Mesenchymal stem cell (in vitro differentiated cells and primary cell): ENCODE measurements at regions not wholly inside any gene's neighbourhood (a gene's known extent, or its start where the extent isn't known, plus 50 kb on each side); places are given as distances from the start of the nearest gene placed in this dataset.

Experiments
- DNase-seq: peaks from one replicate; pipeline ENCODE4 v3.0.0-alpha.2; 2013
- H2AFZ ChIP-seq: one replicate; pipeline ENCODE4 v1.6.1; 2013; ENCODE audit warnings: low read depth, mild to moderate bottlenecking, control low read depth, inconsistent platforms, low read length, moderate library complexity
- H2AK5ac ChIP-seq: 2 replicates; pipeline ENCODE4 v1.6.1; 2013; ENCODE audit warnings: low read length, moderate library complexity, mild to moderate bottlenecking, inconsistent platforms; ENCODE audit not compliant: severe bottlenecking
- H2BK120ac ChIP-seq: one replicate; pipeline ENCODE4 v1.6.1; 2013; ENCODE audit warnings: low read depth, mild to moderate bottlenecking, inconsistent platforms, low read length, moderate library complexity
- H2BK12ac ChIP-seq, 2 experiments: one replicate each; pipeline ENCODE4 v1.6.1; 2013; ENCODE audit warnings: inconsistent platforms in 2 of 2, low read length in 2 of 2, mild to moderate bottlenecking in 2 of 2, moderate library complexity in 2 of 2, control low read depth in 1 of 2
- H2BK15ac ChIP-seq: one replicate; pipeline ENCODE4 v1.6.1; 2013; ENCODE audit warnings: mild to moderate bottlenecking, low read depth, inconsistent platforms; ENCODE audit not compliant: poor library complexity, severe bottlenecking
- H2BK5ac ChIP-seq: 2 replicates; pipeline ENCODE4 v1.6.1; 2013; ENCODE audit warnings: low read depth, mild to moderate bottlenecking, low read length, control low read depth, inconsistent platforms; ENCODE audit not compliant: poor library complexity, severe bottlenecking
- H3K14ac ChIP-seq, 2 experiments: one replicate each; pipeline ENCODE4 v1.6.1; 2013; ENCODE audit warnings: inconsistent platforms in 2 of 2, low read length in 2 of 2, control low read depth in 1 of 2, mild to moderate bottlenecking in 1 of 2, moderate library complexity in 1 of 2
- H3K18ac ChIP-seq, 2 experiments: one replicate each; pipeline ENCODE4 v1.6.1; 2013; ENCODE audit warnings: inconsistent platforms in 2 of 2, low read length in 2 of 2, control low read depth in 1 of 2, low read depth in 1 of 2, mild to moderate bottlenecking in 1 of 2
- H3K23ac ChIP-seq, 2 experiments: one replicate each; pipeline ENCODE4 v1.6.1; 2013; ENCODE audit warnings: inconsistent platforms in 2 of 2, low read length in 2 of 2, mild to moderate bottlenecking in 2 of 2, moderate library complexity in 2 of 2, control low read depth in 1 of 2
- H3K27ac ChIP-seq: 2 replicates; pipeline ENCODE4 v1.5.1; 2013; ENCODE audit warnings: mild to moderate bottlenecking, moderate library complexity, low read length, control low read depth, inconsistent platforms; ENCODE audit not compliant: poor library complexity, severe bottlenecking
- H3K27me3 ChIP-seq, 2 experiments: 2 replicates each; pipeline versions ENCODE4 v1.6.1 to v1.7.0; 2013; ENCODE audit warnings: low read length in 2 of 2, mild to moderate bottlenecking in 2 of 2, moderate library complexity in 2 of 2, control low read depth in 1 of 2, inconsistent platforms in 1 of 2; ENCODE audit not compliant: control insufficient read depth in 1 of 2, insufficient read depth in 1 of 2
- H3K36me3 ChIP-seq, 2 experiments: 2 replicates each; pipeline versions ENCODE4 v1.6.1 to v1.7.0; 2013; ENCODE audit warnings: low read length in 2 of 2, control low read depth in 1 of 2, inconsistent platforms in 1 of 2, low read depth in 1 of 2, mild to moderate bottlenecking in 1 of 2; ENCODE audit not compliant: insufficient read depth in 2 of 2, control insufficient read depth in 1 of 2
- H3K4ac ChIP-seq, 2 experiments: one replicate each; pipeline ENCODE4 v1.6.1; 2013; ENCODE audit warnings: inconsistent platforms in 2 of 2, low read length in 2 of 2, mild to moderate bottlenecking in 2 of 2, moderate library complexity in 2 of 2, control low read depth in 1 of 2, low read depth in 1 of 2
- H3K4me1 ChIP-seq: 2 replicates; pipeline ENCODE4 v1.6.1; 2013; ENCODE audit warnings: low read depth, low read length, control low read depth; ENCODE audit not compliant: control insufficient read depth, insufficient read depth
- H3K4me2 ChIP-seq: 2 replicates; pipeline ENCODE4 v1.6.1; 2013; ENCODE audit warnings: low read length, mild to moderate bottlenecking, inconsistent platforms; ENCODE audit not compliant: poor library complexity, severe bottlenecking
- H3K4me3 ChIP-seq, 2 experiments: 2 replicates each; pipeline versions ENCODE4 v1.5.1 to v1.7.0; 2013; ENCODE audit warnings: low read length in 2 of 2, mild to moderate bottlenecking in 2 of 2, control low read depth in 1 of 2, low read depth in 1 of 2; ENCODE audit not compliant: insufficient read depth in 1 of 2
- H3K79me1 ChIP-seq: replicated peaks from 2 replicates; pipeline ENCODE4 v1.6.1; 2013; ENCODE audit warnings: mild to moderate bottlenecking, control low read depth, low read length, inconsistent platforms; ENCODE audit not compliant: poor library complexity, severe bottlenecking
- H3K9ac ChIP-seq: 2 replicates; pipeline ENCODE4 v1.7.0; 2013; ENCODE audit warnings: mild to moderate bottlenecking, low read length, moderate library complexity
- H3K9me3 ChIP-seq: 2 replicates; pipeline ENCODE4 v1.7.0; 2013; ENCODE audit warnings: mild to moderate bottlenecking, low read length; ENCODE audit not compliant: control insufficient read depth
- H4K8ac ChIP-seq: one replicate; pipeline ENCODE4 v1.6.1; 2013; ENCODE audit warnings: inconsistent platforms, mild to moderate bottlenecking, low read length, moderate library complexity
- H4K91ac ChIP-seq: one replicate; pipeline ENCODE4 v1.6.1; 2013; ENCODE audit warnings: mild to moderate bottlenecking, low read length, inconsistent platforms
- WGBS: methylation state at CpG from one replicate; pipeline ENCODE4 v1.1.7; 2013; ENCODE audit warnings: mixed read lengths; 5-methylcytosine and 5-hydroxymethylcytosine counted together

DNA sequence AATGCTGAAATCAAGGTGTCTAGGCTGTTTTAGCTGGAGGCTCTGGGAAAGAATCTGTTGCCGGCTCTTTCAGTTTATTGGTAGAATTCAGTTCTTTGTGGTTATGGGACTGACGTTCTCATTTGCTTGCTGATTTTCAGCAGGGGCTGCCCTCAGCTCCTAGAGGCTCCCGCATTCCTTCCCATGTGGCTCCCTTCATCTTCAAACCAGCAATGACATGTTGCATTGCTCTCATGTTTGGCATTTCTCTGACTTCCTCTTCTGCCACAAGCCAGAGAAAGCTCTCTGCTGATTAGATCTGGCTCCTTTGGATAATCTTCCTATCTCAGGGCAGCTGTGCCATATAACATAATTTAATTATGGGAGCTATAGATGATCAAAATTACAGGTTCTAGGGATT is 360.3 kb downstream of the LRRC70 start:
- peak; percentile 2 for DNase-seq
- 35% methylated on average over 3 of the region's 3 CpGs for WGBS

DNA sequence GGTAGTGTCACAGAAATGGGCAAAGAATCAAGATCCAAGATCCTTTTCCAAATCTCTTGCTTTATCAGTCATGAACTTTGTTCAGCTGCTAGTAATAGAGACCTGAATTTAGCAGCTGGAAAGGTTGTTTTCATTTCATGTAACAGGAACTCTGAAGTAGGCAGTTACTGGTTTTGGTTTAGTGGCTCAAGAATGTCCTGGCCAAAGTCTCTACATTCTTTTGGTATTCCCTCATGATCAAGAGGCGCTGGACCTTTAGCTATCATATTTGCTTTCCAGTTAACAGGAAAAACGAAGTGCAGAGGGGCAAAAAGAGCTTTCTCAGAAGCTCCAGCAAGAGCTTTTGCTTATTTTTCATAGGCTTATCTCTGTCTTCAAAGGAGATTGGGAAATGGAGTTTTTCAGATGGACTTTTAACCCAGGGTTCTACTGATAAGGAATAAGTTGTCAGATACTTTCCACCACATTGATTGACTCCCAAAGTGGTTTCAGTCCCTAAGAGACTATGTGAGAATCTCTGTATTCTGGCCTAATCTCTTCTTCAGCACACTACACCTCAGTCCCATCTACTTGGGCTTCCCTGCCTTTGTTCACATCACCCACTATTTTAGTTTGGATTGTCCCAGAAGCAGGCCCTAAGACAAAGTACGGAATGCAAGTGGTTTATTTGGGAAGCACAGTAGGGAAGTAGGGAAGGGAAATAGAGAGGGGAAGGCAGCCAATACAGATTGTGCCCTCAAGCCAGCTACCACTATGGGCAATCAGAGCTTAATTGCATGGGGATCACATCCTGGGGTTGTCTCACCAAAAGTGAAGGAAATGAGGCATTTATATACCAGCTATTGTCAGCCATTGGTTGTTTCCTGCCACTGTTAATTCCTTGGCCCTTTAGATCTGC is 359.3 kb downstream of the LRRC70 start:
- Histone ChIP-seq H2AFZ (no peak overlapping the region), H3K23ac (no peak overlapping the region), H3K27ac (peak overlapping the region; percentile 87), H3K9me3 (no peaks in the 10 kb centered on the region), H4K8ac (peak overlapping the region; percentile 19), H2BK120ac (no peak overlapping the region), H3K14ac (no peak overlapping the region), H3K27me3 (no peaks in the 10 kb centered on the region), H2AK5ac (peak overlapping the region; percentile 96), H3K4me3 (no peak overlapping the region), H4K91ac (no peak overlapping the region), H3K4me2 (no peak overlapping the region), H3K4ac (no peak overlapping the region), H3K9ac (no peak overlapping the region), H3K18ac (no peak overlapping the region), H2BK12ac (no peak overlapping the region), H2BK15ac (no peak overlapping the region), H3K36me3 (no peaks in the 10 kb centered on the region), H3K79me1 (no peaks in the 10 kb centered on the region), H2BK5ac (peak overlapping the region; percentile 51), H3K4me1 (peaks cover 9% of the 10 kb centered on the region)
- peak; percentile 30 for DNase-seq
- 45% methylated on average over 2 of the region's 3 CpGs for WGBS

More for the DNA sequence above, 360.3 kb downstream of the LRRC70 start:
- Histone ChIP-seq H3K27me3 (no peaks in the 10 kb centered on the region), H3K18ac (no peak overlapping the region), H2BK12ac (no peak overlapping the region), H3K4ac (no peak overlapping the region), H3K79me1 (no peaks in the 10 kb centered on the region), H3K36me3 (no peaks in the 10 kb centered on the region), H2BK120ac (no peak overlapping the region), H4K91ac (no peak overlapping the region), H3K4me1 (peaks cover 9% of the 10 kb centered on the region), H3K9ac (no peak overlapping the region), H3K23ac (no peak overlapping the region), H2AK5ac (no peak overlapping the region), H3K4me3 (no peak overlapping the region), H2BK15ac (no peak overlapping the region), H3K4me2 (no peak overlapping the region), H3K9me3 (no peaks in the 10 kb centered on the region), H2AFZ (no peak overlapping the region), H3K14ac (no peak overlapping the region), H2BK5ac (no peak overlapping the region), H3K27ac (peak overlapping the region; percentile 87), H4K8ac (no peak overlapping the region)

DNA sequence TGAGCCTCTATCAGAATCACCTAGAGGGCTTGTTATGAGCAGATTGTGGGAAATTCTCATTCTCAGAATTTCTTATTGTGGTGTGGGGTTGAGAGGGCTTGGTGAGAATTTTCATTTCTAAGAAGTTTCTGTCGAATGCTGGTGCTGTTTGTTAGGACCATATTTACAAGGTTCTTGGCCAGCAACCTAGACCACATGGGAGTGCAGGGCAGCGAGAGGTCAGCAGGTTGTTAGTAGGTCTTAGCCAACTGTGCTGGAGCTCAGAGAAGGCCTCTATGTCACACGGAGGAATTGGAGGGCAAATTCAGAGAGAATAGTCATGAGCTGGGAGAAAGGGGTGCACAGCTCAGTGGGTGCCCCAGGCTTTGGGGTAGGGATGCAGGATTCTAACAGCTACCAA is 357.0 kb downstream of the LRRC70 start:
- 86% methylated on average over 3 of the region's 3 CpGs for WGBS
- H2AFZ ChIP-seq, result no peak overlapping the region
- peak overlapping the region; percentile 32 for H2AK5ac ChIP-seq
- H3K4me2 ChIP-seq, result no peak overlapping the region
- no peak overlapping the region for H2BK5ac ChIP-seq
- no peak overlapping the region for H3K27ac ChIP-seq
- no peak overlapping the region for H3K4me3 ChIP-seq
- H3K4ac ChIP-seq, result no peak overlapping the region
- H4K8ac ChIP-seq, result no peak overlapping the region
- H4K91ac ChIP-seq, result no peak overlapping the region
- no peak overlapping the region for H3K9ac ChIP-seq
- H3K18ac ChIP-seq, result no peak overlapping the region
- H2BK15ac ChIP-seq, result no peak overlapping the region
- no peak overlapping the region for H2BK120ac ChIP-seq
- no peak overlapping the region for H3K14ac ChIP-seq
- H3K79me1 ChIP-seq, result no peaks in the 10 kb centered on the region
- H3K36me3 ChIP-seq, result no peaks in the 10 kb centered on the region
- no peaks in the 10 kb centered on the region for H3K27me3 ChIP-seq
- no peak overlapping the region for H3K23ac ChIP-seq
- DNase-seq, result no peak
- no peaks in the 10 kb centered on the region for H3K9me3 ChIP-seq
- peaks cover 9% of the 10 kb centered on the region for H3K4me1 ChIP-seq
- H2BK12ac ChIP-seq, result no peak overlapping the region

DNA sequence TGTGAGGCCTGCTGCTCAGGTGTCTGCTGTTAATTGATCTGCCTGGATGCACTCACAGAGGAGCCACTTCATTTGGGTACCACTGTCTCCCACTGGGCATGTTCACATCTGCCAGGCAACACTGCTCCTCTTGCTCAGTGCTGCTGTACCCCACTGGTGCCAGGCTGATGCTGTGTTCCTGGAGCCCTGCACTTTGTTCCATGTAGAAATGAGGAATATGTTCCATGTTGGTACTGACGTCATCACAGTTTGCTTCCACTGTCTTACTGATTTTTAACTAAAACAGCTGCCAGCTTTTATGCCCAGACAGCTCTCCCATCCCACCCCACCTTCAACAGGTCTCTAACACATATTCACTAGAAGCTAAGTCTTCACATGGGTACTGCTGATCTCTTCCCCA is 355.7 kb downstream of the LRRC70 start:
- H2AK5ac ChIP-seq, result peak overlapping the region; percentile 33
- H3K4me3 ChIP-seq, result no peak overlapping the region
- no peaks in the 10 kb centered on the region for H3K9me3 ChIP-seq
- no peak overlapping the region for H3K27ac ChIP-seq
- 71% methylated on average over 1 of the region's 1 CpG for WGBS
- peaks cover 9% of the 10 kb centered on the region for H3K4me1 ChIP-seq
- H2AFZ ChIP-seq, result no peak overlapping the region
- H3K27me3 ChIP-seq, result no peaks in the 10 kb centered on the region
- DNase-seq, result no peak
- no peak overlapping the region for H2BK5ac ChIP-seq
- no peak overlapping the region for H3K18ac ChIP-seq
- no peaks in the 10 kb centered on the region for H3K36me3 ChIP-seq
- no peak overlapping the region for H3K4ac ChIP-seq
- H3K79me1 ChIP-seq, result no peaks in the 10 kb centered on the region
- peak overlapping the region in 1 of 2 experiments; percentile 96 for H3K14ac ChIP-seq
- no peak overlapping the region for H3K23ac ChIP-seq
- H3K4me2 ChIP-seq, result no peak overlapping the region
- H4K91ac ChIP-seq, result no peak overlapping the region
- H2BK12ac ChIP-seq, result no peak overlapping the region
- no peak overlapping the region for H2BK120ac ChIP-seq
- no peak overlapping the region for H4K8ac ChIP-seq
- H2BK15ac ChIP-seq, result no peak overlapping the region
- H3K9ac ChIP-seq, result no peak overlapping the region
